ENCODE measurements at regions not wholly inside any gene's neighbourhood (a gene's known extent, or its start where the extent isn't known, plus 50 kb on each side); places are given as distances from the start of the nearest gene placed in this dataset.

DNA sequence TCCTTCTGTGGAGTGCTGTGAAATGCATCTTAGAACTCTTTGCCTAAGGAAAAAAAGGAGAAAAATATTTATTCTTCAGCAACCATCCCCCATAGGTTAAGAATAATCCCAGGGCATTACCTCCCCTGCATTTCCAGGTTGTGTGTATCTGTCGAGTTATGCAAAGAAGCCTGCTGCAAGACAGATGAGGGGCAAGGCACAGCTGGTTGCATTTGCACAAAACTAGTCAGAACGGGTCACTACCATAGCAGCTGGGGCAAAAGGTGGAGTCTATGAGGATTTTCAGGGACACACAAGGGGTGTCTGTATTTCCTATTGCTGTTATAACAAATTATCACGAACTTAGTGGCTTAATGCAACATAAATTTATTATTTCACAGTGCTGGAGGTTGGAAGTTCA is 443.4 kb upstream of the C1orf87 start:
- TF ChIP-seq, protein P1, sequence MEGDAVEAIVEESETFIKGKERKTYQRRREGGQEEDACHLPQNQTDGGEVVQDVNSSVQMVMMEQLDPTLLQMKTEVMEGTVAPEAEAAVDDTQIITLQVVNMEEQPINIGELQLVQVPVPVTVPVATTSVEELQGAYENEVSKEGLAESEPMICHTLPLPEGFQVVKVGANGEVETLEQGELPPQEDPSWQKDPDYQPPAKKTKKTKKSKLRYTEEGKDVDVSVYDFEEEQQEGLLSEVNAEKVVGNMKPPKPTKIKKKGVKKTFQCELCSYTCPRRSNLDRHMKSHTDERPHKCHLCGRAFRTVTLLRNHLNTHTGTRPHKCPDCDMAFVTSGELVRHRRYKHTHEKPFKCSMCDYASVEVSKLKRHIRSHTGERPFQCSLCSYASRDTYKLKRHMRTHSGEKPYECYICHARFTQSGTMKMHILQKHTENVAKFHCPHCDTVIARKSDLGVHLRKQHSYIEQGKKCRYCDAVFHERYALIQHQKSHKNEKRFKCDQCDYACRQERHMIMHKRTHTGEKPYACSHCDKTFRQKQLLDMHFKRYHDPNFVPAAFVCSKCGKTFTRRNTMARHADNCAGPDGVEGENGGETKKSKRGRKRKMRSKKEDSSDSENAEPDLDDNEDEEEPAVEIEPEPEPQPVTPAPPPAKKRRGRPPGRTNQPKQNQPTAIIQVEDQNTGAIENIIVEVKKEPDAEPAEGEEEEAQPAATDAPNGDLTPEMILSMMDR (IDR thresholded peaks at IDR 0.05; ENCODE audit: low read depth, low read length): no peak
- TF ChIP-seq EZH2phosphoT487 (IDR thresholded peaks at IDR 0.05; ENCODE audit: low read depth): no peak

All from OCI-LY3 (cell line).